Astrocyte (in vitro differentiated cells and primary cell): ENCODE measurements at regions not wholly inside any gene's neighbourhood (a gene's known extent, or its start where the extent isn't known, plus 50 kb on each side); places are given as distances from the start of the nearest gene placed in this dataset.
"Not testable (repeated sequence)": the region's sequence is repeated elsewhere in the genome, so short reads cannot be mapped to it uniquely, and the experiment has no call there.

Experiments
- DNase-seq: peaks from one replicate; pipeline ENCODE4 v3.0.0-alpha.2; 2010; ENCODE audit warnings: low read depth
- FAIRE-seq: peaks from 2 replicates; lab custom pipeline; 2011; peaks lifted over from hg19 to GRCh38; lab: Jason Lieb, UNC
- H2AFZ ChIP-seq: 2 replicates; pipeline ENCODE4 v1.6.0; 2012; ENCODE audit warnings: low read depth, low read length, inconsistent platforms
- H3K27ac ChIP-seq: 2 replicates; pipeline ENCODE4 v1.5.1; 2011; ENCODE audit warnings: low read depth, low read length, inconsistent platforms
- H3K27me3 ChIP-seq: 2 replicates; pipeline ENCODE4 v1.6.0; 2011; ENCODE audit warnings: low read length, inconsistent platforms; ENCODE audit not compliant: insufficient read depth
- H3K36me3 ChIP-seq: 2 replicates; pipeline ENCODE4 v1.5.1; 2011; ENCODE audit warnings: low read length, inconsistent platforms; ENCODE audit not compliant: insufficient read depth
- H3K4me1 ChIP-seq: 2 replicates; pipeline ENCODE4 v1.5.1; 2011; ENCODE audit warnings: low read length, inconsistent platforms; ENCODE audit not compliant: insufficient read depth
- H3K4me2 ChIP-seq: 2 replicates; pipeline ENCODE4 v1.6.0; 2012; ENCODE audit warnings: low read length, inconsistent platforms
- H3K4me3 ChIP-seq: 2 replicates; pipeline ENCODE4 v1.5.1; 2011; ENCODE audit warnings: low read depth, mild to moderate bottlenecking, low read length, inconsistent platforms; ENCODE audit not compliant: insufficient read depth
- H3K79me2 ChIP-seq: 2 replicates; pipeline ENCODE4 v1.6.0; 2012; ENCODE audit warnings: mild to moderate bottlenecking, low read length, inconsistent platforms; ENCODE audit not compliant: insufficient read depth
- H3K9ac ChIP-seq: 2 replicates; pipeline ENCODE4 v1.6.0; 2012; ENCODE audit warnings: mild to moderate bottlenecking, low read length, inconsistent platforms
- H3K9me3 ChIP-seq: 2 replicates; pipeline ENCODE4 v1.5.1; 2012; ENCODE audit warnings: low read depth, mild to moderate bottlenecking, low read length, inconsistent platforms; ENCODE audit not compliant: insufficient read depth
- H4K20me1 ChIP-seq: 2 replicates; pipeline ENCODE4 v1.6.0; 2012; ENCODE audit warnings: low read length, inconsistent platforms; ENCODE audit not compliant: insufficient read depth
- H3K27ac Mint-ChIP-seq: one replicate; pipeline ENCODE4 v1.8.0; 2021; ENCODE audit warnings: mild to moderate bottlenecking, mixed read lengths; ENCODE audit not compliant: unreplicated experiment
- H3K27me3 Mint-ChIP-seq: one replicate; pipeline ENCODE4 v1.8.0; 2021; ENCODE audit warnings: low read depth, mixed read lengths; ENCODE audit not compliant: unreplicated experiment
- H3K36me3 Mint-ChIP-seq: one replicate; pipeline ENCODE4 v1.8.0; 2021; ENCODE audit warnings: low read depth, mixed read lengths; ENCODE audit not compliant: unreplicated experiment
- H3K4me1 Mint-ChIP-seq: one replicate; pipeline ENCODE4 v1.8.0; 2021; ENCODE audit warnings: low read depth, mixed read lengths; ENCODE audit not compliant: unreplicated experiment
- H3K4me3 Mint-ChIP-seq: one replicate; pipeline ENCODE4 v1.8.0; 2021; ENCODE audit warnings: mild to moderate bottlenecking, moderate library complexity, mixed read lengths; ENCODE audit not compliant: unreplicated experiment
- H3K9me3 Mint-ChIP-seq: one replicate; pipeline ENCODE4 v1.8.0; 2021; ENCODE audit warnings: mild to moderate bottlenecking, mixed read lengths; ENCODE audit not compliant: unreplicated experiment
- CTCF ChIP-seq: IDR thresholded peaks from 2 replicates; pipeline ENCODE4 v1.5.1; 2011; ENCODE audit warnings: low read depth, mild to moderate bottlenecking, inconsistent platforms, low read length, moderate library complexity; ENCODE audit not compliant: insufficient read depth
- EZH2 ChIP-seq: IDR thresholded peaks from 2 replicates; pipeline ENCODE4 v1.6.1; 2012; ENCODE audit warnings: mild to moderate bottlenecking, low read length, inconsistent platforms; ENCODE audit not compliant: insufficient read depth

GRCh38 chr4:32700838-32701237, 1980.7 kb downstream of the PCDH7 start:
- H3K4me1 Mint-ChIP-seq = no peaks in the 10 kb centered on the region
- Histone ChIP-seq H3K4me3 (no peak overlapping the region), H3K27ac (no peak overlapping the region), H3K27me3 (no peaks in the 10 kb centered on the region), H3K36me3 (no peaks in the 10 kb centered on the region), H2AFZ (no peak overlapping the region), H3K79me2 (no peaks in the 10 kb centered on the region), H3K9me3 (no peaks in the 10 kb centered on the region), H3K4me2 (no peak overlapping the region), H4K20me1 (no peaks in the 10 kb centered on the region), H3K4me1 (no peaks in the 10 kb centered on the region), H3K9ac (no peak overlapping the region)
- H3K9me3 Mint-ChIP-seq = no peaks in the 10 kb centered on the region
- no peaks in the 10 kb centered on the region for H3K36me3 Mint-ChIP-seq
- TF ChIP-seq CTCF = no peak
- no peak for TF ChIP-seq EZH2
- H3K4me3 Mint-ChIP-seq = no peak overlapping the region
- H3K27me3 Mint-ChIP-seq = no peaks in the 10 kb centered on the region
- no peak for DNase-seq
- no peak for FAIRE-seq
- no peak overlapping the region for H3K27ac Mint-ChIP-seq

- no peak overlapping the region for H3K27ac ChIP-seq
- H3K4me2 ChIP-seq = no peak overlapping the region
- H3K27ac Mint-ChIP-seq = no peak overlapping the region
- no peaks in the 10 kb centered on the region for H3K36me3 Mint-ChIP-seq
- DNase-seq (no peak), FAIRE-seq (no peak)
- no peak overlapping the region for H3K4me3 Mint-ChIP-seq
- H3K9me3 Mint-ChIP-seq = no peaks in the 10 kb centered on the region
- no peaks in the 10 kb centered on the region for H4K20me1 ChIP-seq
- H3K4me1 Mint-ChIP-seq = no peaks in the 10 kb centered on the region
- no peaks in the 10 kb centered on the region for H3K27me3 ChIP-seq
- H3K27me3 Mint-ChIP-seq = no peaks in the 10 kb centered on the region
- no peak overlapping the region for H3K9ac ChIP-seq
- no peaks in the 10 kb centered on the region for H3K79me2 ChIP-seq
- no peaks in the 10 kb centered on the region for H3K9me3 ChIP-seq
- H3K36me3 ChIP-seq = no peaks in the 10 kb centered on the region
- TF ChIP-seq CTCF (no peak), EZH2 (no peak)
- no peaks in the 10 kb centered on the region for H3K4me1 ChIP-seq
- no peak overlapping the region for H3K4me3 ChIP-seq
- H2AFZ ChIP-seq = no peak overlapping the region
Observed at GRCh38 chr4:32706893-32707292, 1986.7 kb downstream of the PCDH7 start.

GRCh38 chr4:32716090-32716620, 1996.0 kb downstream of the PCDH7 start:
- H3K9ac ChIP-seq, H3K27ac ChIP-seq, H3K79me2 ChIP-seq, H4K20me1 ChIP-seq, H3K4me1 ChIP-seq, H3K27me3 Mint-ChIP-seq, H3K4me1 Mint-ChIP-seq, H3K4me3 Mint-ChIP-seq, H3K36me3 ChIP-seq, H3K4me2 ChIP-seq, H3K36me3 Mint-ChIP-seq, H3K27ac Mint-ChIP-seq, H2AFZ ChIP-seq, DNase-seq, H3K4me3 ChIP-seq, H3K9me3 Mint-ChIP-seq, H3K27me3 ChIP-seq, FAIRE-seq, H3K9me3 ChIP-seq: not testable (repeated sequence)
